ENCODE measurements at regions not wholly inside any gene's neighbourhood (a gene's known extent, or its start where the extent isn't known, plus 50 kb on each side); places are given as distances from the start of the nearest gene placed in this dataset.
"Not testable (repeated sequence)": the region's sequence is repeated elsewhere in the genome, so short reads cannot be mapped to it uniquely, and the experiment has no call there.

GRCh38 chrX:148265829-148266228 is 234.6 kb upstream of the AFF2 start:
- no peak for DNase-seq (ENCODE audit: low spot score)

- DNase-seq (ENCODE audit: low spot score): no peak
Observed at GRCh38 chrX:148268673-148269072, 231.7 kb upstream of the AFF2 start.

DNA sequence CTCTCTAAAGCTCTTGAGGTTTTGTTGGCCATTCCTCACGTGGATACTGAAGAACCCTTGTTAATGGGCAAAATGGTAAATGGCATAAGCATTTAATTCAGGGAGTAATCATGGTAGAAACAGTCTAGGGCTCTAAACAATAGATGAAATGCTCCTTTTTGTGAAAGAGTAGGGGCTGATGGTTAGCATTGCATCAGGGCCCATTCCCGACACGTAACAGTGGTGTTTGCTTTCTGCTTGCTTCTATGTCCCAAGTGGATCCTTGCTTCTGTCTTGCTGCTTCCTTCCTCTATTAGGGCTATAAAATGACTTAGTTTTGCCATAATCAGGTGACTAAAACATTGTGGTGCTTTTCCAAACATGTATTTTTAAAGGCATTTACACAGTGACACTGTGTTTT is 230.9 kb upstream of the AFF2 start:
- no peak for DNase-seq (ENCODE audit: low spot score)

DNA sequence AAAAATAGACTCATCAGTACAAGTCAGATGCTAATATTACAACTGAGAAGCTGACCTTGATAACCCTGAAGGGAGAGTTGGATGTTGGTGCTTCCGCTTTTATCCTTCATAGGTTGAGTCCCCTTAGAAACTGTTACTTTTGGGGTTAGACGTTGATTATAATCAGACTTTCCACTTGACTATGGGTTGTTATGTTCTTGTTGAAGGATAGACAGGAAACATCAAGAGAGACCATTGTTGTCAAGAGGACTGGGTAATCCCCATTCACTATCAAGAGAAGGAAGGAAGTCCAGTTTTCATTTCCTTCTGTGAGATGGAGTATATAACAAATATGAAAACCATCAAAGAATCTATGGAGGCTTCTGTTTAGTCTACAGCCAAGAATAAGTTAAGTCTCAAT is 229.9 kb upstream of the AFF2 start:
- no peak for DNase-seq (ENCODE audit: low spot score)

DNA sequence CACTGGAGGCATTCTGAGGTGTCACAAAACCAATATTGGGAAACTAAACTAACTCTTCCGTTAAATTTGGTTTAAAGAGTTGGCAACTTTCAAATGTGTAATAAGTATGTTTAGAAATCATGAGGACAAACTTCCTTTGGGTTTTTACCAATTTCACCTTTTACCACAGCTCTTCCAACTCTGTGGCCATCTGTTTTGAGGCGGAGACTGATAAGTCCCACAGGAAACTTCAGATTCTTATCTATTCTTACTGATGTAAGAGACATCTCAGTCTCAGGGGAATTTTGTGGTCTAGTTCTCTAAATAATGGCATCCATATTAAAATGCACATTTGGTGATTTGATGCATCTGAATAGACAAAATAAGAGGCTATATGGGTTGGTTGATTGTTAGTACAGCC is 229.2 kb upstream of the AFF2 start:
- DNase-seq (ENCODE audit: low spot score): no peak

- no peak for DNase-seq (ENCODE audit: low spot score)
Observed at GRCh38 chrX:148281920-148282319, 218.5 kb upstream of the AFF2 start.

- no peak for DNase-seq (ENCODE audit: low spot score)
Observed at GRCh38 chrX:148282504-148282903, 217.9 kb upstream of the AFF2 start.

DNA sequence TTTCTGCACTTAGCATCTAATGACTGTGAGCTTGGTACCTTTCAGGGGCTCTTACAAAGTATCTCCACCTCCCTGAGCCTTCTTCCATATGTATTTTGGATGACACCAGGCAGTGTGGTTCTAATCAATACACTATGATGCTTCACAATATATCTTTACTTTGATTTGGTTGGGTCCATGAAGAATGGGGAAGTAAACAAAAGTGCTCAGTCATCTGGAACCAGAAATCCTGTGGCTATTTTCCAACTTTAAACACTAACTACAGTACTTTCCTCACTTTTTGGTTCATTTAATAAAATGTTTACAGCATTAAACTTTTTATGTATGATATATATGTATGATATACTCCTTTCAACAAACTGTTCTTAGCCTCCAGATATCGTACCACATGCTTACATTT is 216.4 kb upstream of the AFF2 start:
- DNase-seq (ENCODE audit: low spot score): no peak

- DNase-seq (ENCODE audit: low spot score): no peak
Observed at GRCh38 chrX:148284821-148285220, 215.6 kb upstream of the AFF2 start.

DNA sequence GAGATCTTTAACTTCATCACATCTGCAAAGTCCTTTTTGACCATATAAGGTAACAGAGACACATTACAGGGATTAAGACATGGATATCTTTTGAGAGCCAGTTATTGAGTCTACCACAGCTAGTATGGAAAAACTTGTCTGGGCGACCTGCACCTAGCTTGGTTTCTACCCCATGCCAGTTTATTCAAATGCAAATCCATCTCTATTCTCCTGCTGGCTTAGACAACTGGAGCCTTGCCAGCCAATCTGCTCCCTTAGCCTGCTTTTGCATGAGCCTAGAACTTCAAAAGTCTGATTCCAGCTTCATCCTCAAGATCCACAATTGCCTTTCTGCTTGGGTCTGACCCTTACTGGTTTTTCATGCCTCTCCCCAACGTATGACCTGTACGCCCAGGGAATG is 212.0 kb upstream of the AFF2 start:
- DNase-seq (ENCODE audit: low spot score): peak; percentile 9

DNA sequence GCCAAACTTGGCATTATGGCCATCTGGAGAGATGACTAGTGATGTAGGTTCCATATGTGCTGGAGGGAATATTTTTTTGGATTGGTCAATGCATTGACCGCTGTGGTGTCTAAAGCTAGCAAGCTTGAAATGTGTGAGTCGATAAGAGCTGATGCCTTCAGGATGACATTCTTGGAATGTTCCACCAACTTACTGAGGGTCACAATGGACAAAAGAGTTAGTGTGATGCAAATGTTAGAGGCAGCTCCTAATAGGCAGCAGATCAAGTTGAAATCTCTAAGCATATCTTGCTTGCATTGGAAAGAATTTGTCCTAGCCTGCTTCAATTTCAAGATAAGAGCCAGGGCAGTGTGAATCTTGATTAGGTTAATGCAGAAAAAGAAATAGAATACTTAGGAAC is 210.4 kb upstream of the AFF2 start:
- DNase-seq (ENCODE audit: low spot score): no peak

- DNase-seq (ENCODE audit: low spot score): no peak
Observed at GRCh38 chrX:148290931-148291330, 209.5 kb upstream of the AFF2 start.

GRCh38 chrX:148298737-148299136 is 201.7 kb upstream of the AFF2 start:
- DNase-seq (ENCODE audit: low spot score): no peak

GRCh38 chrX:148305214-148305613 is 195.2 kb upstream of the AFF2 start:
- DNase-seq (ENCODE audit: low spot score): not testable (repeated sequence)

DNA sequence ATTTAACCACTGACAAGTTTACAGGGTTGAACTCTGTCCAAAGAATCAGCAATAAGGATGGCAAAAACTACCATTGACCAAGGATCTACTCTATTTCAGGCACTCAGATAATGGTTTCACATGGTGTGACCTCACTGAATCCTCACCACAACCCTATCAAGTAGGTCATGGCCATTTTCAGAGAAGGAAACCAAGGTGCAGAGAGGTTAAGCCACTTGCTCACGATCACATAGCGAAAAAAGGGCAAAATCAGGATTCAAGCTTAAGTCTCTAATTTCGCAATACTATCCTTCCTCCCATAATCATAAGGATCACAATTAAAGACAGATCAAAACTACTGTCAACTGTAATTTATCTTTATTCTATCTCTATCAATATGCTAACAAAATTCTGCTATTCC is 191.0 kb upstream of the AFF2 start:
- no peak for DNase-seq (ENCODE audit: low spot score)

GRCh38 chrX:148310426-148311165 is 189.8 kb upstream of the AFF2 start:
- no peak for DNase-seq (ENCODE audit: low spot score)

DNA sequence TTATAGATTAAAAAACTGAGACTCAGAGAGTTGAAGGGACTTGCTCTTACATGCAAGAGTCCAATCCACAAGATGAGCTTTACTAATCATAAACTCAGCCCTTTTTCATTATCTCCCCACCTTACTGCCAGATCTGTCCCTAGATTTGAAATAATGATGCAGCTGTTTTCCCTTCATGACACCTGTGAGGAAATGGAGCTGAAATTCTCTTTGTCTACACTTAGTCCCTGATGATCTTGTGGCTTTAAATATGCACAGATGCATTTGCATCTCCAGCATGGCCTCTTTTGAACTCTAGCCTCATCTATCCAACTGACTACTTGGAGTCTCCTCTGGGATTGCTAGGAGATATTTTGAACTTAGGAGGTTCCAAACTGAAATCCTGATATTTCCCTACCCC is 188.9 kb upstream of the AFF2 start:
- no peak for DNase-seq (ENCODE audit: low spot score)

DNA sequence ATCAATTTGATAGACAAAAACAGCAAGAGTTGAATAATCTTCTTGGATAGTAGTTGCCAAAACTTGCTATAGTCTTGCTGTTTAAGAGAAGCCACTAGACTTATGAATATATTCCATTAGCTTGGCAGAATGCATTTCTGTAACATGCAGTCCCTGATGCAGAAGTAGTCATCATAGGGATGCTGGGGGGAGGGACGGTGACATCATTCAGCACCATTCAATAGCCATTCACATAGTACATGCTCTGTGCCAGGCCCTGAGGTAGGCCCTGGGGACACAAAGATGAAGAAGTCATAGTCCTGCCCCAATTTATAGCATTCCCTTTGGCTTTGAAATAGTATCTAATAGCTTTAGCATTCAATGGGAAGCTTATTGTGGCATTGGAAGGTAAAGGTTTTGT is 185.5 kb upstream of the AFF2 start:
- DNase-seq (ENCODE audit: low spot score): no peak

- no peak for DNase-seq (ENCODE audit: low spot score)
Observed at GRCh38 chrX:148316446-148316845, 184.0 kb upstream of the AFF2 start.

DNA sequence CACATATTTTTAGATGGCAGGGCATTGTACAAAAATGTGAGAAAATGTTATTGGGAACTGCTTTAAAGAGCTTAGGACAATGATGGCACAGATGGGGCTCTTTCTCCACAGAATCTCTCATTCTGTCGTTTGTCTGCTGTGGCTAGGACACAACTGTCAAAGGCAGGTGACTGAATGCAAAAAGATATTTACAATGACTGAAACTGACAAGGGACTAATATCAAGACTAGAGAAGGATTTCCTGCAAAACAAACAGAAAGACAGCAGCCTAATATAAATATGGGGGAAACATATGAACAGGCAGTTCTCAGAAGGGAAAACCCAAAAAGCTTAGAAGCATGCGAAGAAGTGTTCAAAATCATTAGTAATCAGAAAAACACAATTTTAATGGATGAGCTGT is 177.5 kb upstream of the AFF2 start:
- no peak for DNase-seq (ENCODE audit: low spot score)

- DNase-seq (ENCODE audit: low spot score): no peak
Observed at GRCh38 chrX:148333989-148334388, 166.4 kb upstream of the AFF2 start.

GRCh38 chrX:148337873-148338272 is 162.5 kb upstream of the AFF2 start:
- no peak for DNase-seq (ENCODE audit: low spot score)

GRCh38 chrX:148354916-148355315 is 145.5 kb upstream of the AFF2 start:
- DNase-seq (ENCODE audit: low spot score): no peak

DNA sequence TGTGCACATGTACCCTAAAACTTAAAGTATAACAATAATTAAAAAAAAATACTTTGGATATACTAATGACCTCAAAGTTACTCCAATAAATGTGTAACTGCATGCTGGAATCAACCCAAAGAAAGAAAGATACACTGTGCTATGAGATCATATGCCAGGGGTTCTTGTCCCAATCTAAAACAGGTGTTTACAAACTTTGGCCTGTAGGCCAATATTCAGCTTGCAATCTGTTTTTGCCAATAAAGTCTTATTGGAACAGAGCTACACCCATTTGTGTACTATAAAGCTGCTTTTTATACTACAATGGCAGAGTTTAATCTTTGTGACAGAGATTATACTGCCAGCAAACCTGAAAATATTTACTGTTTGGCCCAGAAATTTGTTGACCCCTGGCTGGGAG is 138.8 kb upstream of the AFF2 start:
- DNase-seq (ENCODE audit: low spot score): no peak

All from cerebellar cortex (tissue), 1 donor.